ENCODE measurements at regions not wholly inside any gene's neighbourhood (a gene's known extent, or its start where the extent isn't known, plus 50 kb on each side); places are given as distances from the start of the nearest gene placed in this dataset.

- no peaks in the 10 kb centered on the region for H3K4me1 Mint-ChIP-seq
- Histone ChIP-seq H3K9me3 (ENCODE audit: control insufficient read depth, insufficient read depth, low read length) (no peaks in the 10 kb centered on the region), H3K27me3 (ENCODE audit: control insufficient read depth, insufficient read depth, low read length) (no peaks in the 10 kb centered on the region), H3K4me1 (ENCODE audit: control insufficient read depth, insufficient read depth, low read length) (no peaks in the 10 kb centered on the region), H3K4me3 (ENCODE audit: low read length) (no peak overlapping the region), H3K36me3 (ENCODE audit: control insufficient read depth, insufficient read depth, low read length) (no peaks in the 10 kb centered on the region), H3K27ac (ENCODE audit: low read length) (no peak overlapping the region)
- DNase-seq (no peak), ATAC-seq (no peak)
- no peak for TF ChIP-seq CTCF (IDR thresholded peaks at IDR 0.05)
- no peaks in the 10 kb centered on the region for H3K9me3 Mint-ChIP-seq
- no peak overlapping the region for H3K27ac Mint-ChIP-seq
- H3K4me3 Mint-ChIP-seq: no peak overlapping the region
- intact Hi-C loops (cut with micrococcal nuclease): no loop called here
- peaks cover 18 to 26% of the 10 kb centered on the region in 2 donors for H3K27me3 Mint-ChIP-seq (ENCODE audit: low read depth in 2 of 2)
- 86% methylated on average over 4 of the region's 4 CpGs for whole genome bisulfite sequencing (ENCODE audit: insufficient coverage)
- no peaks in the 10 kb centered on the region for H3K36me3 Mint-ChIP-seq
Measured at GRCh38 chr2:215839816-215840215, 173.5 kb downstream of the MREG start.

- Histone ChIP-seq H3K27me3 (ENCODE audit: control insufficient read depth, insufficient read depth, low read length) (no peaks in the 10 kb centered on the region), H3K36me3 (ENCODE audit: control insufficient read depth, insufficient read depth, low read length) (no peaks in the 10 kb centered on the region), H3K9me3 (ENCODE audit: control insufficient read depth, insufficient read depth, low read length) (no peaks in the 10 kb centered on the region), H3K27ac (ENCODE audit: low read length) (no peak overlapping the region), H3K4me1 (ENCODE audit: control insufficient read depth, insufficient read depth, low read length) (no peaks in the 10 kb centered on the region), H3K4me3 (ENCODE audit: low read length) (no peak overlapping the region)
- H3K9me3 Mint-ChIP-seq: no peaks in the 10 kb centered on the region
- intact Hi-C loops (cut with micrococcal nuclease): no loop called here
- WGBS (ENCODE audit: insufficient coverage): 85% methylated on average over 1 of the region's 1 CpG
- no peak for ATAC-seq
- DNase-seq: no peak
- no peak for TF ChIP-seq CTCF (IDR thresholded peaks at IDR 0.05)
- no peak overlapping the region for H3K4me3 Mint-ChIP-seq
- H3K27me3 Mint-ChIP-seq (ENCODE audit: low read depth in 2 of 2): peaks cover 18 to 26% of the 10 kb centered on the region in 2 donors
- no peaks in the 10 kb centered on the region for H3K4me1 Mint-ChIP-seq
- no peak overlapping the region for H3K27ac Mint-ChIP-seq
- no peaks in the 10 kb centered on the region for H3K36me3 Mint-ChIP-seq
Measured at GRCh38 chr2:215839309-215839708, 174.0 kb downstream of the MREG start.

- intact Hi-C loops (cut with micrococcal nuclease): no loop called here
- DNase-seq: no peak
- Mint-ChIP-seq H3K27ac (no peak overlapping the region), H3K4me3 (no peak overlapping the region), H3K9me3 (no peaks in the 10 kb centered on the region), H3K4me1 (no peaks in the 10 kb centered on the region), H3K36me3 (no peaks in the 10 kb centered on the region), H3K27me3 (ENCODE audit: low read depth in 2 of 2) (peaks cover 21 to 26% of the 10 kb centered on the region in 2 donors)
- H3K27ac ChIP-seq (ENCODE audit: low read length): no peak overlapping the region
- H3K4me1 ChIP-seq (ENCODE audit: control insufficient read depth, insufficient read depth, low read length): no peaks in the 10 kb centered on the region
- no peak for ATAC-seq
- H3K9me3 ChIP-seq (ENCODE audit: control insufficient read depth, insufficient read depth, low read length): no peaks in the 10 kb centered on the region
- H3K27me3 ChIP-seq (ENCODE audit: control insufficient read depth, insufficient read depth, low read length): no peaks in the 10 kb centered on the region
- no peak for TF ChIP-seq CTCF (IDR thresholded peaks at IDR 0.05)
- 89% methylated on average over 2 of the region's 4 CpGs for WGBS (ENCODE audit: insufficient coverage)
- H3K36me3 ChIP-seq (ENCODE audit: control insufficient read depth, insufficient read depth, low read length): no peaks in the 10 kb centered on the region
- H3K4me3 ChIP-seq (ENCODE audit: low read length): no peak overlapping the region
Measured at GRCh38 chr2:215836881-215837280, 176.5 kb downstream of the MREG start.

- Mint-ChIP-seq H3K4me3 (no peak overlapping the region), H3K27ac (no peak overlapping the region), H3K4me1 (no peaks in the 10 kb centered on the region), H3K36me3 (no peaks in the 10 kb centered on the region), H3K27me3 (ENCODE audit: low read depth in 2 of 2) (peaks cover 21 to 26% of the 10 kb centered on the region in 2 donors), H3K9me3 (no peaks in the 10 kb centered on the region)
- H3K4me3 ChIP-seq (ENCODE audit: low read length): no peak overlapping the region
- no CpG with 5 or more reads among the region's 1 CpG for whole genome bisulfite sequencing (ENCODE audit: insufficient coverage)
- TF ChIP-seq CTCF (IDR thresholded peaks at IDR 0.05): no peak
- DNase-seq (no peak), ATAC-seq (no peak)
- H3K9me3 ChIP-seq (ENCODE audit: control insufficient read depth, insufficient read depth, low read length): no peaks in the 10 kb centered on the region
- H3K4me1 ChIP-seq (ENCODE audit: control insufficient read depth, insufficient read depth, low read length): no peaks in the 10 kb centered on the region
- intact Hi-C loops (cut with micrococcal nuclease): no loop called here
- no peaks in the 10 kb centered on the region for H3K27me3 ChIP-seq (ENCODE audit: control insufficient read depth, insufficient read depth, low read length)
- no peak overlapping the region for H3K27ac ChIP-seq (ENCODE audit: low read length)
- no peaks in the 10 kb centered on the region for H3K36me3 ChIP-seq (ENCODE audit: control insufficient read depth, insufficient read depth, low read length)
Measured at GRCh38 chr2:215835657-215836056, 177.7 kb downstream of the MREG start.

Measured in natural killer cell (primary cell).